Germinal center (tissue), 1 donor: ENCODE measurements at regions not wholly inside any gene's neighbourhood (a gene's known extent, or its start where the extent isn't known, plus 50 kb on each side); places are given as distances from the start of the nearest gene placed in this dataset.

Experiments used
- DNase-seq: peaks from one replicate; pipeline ENCODE4 v3.0.0; 2012; ENCODE audit warnings: mixed read lengths, low spot score

GRCh38 chr1:87510540-87510939 lies 181.9 kb downstream of the LMO4 start:
- DNase-seq = no peak

DNA sequence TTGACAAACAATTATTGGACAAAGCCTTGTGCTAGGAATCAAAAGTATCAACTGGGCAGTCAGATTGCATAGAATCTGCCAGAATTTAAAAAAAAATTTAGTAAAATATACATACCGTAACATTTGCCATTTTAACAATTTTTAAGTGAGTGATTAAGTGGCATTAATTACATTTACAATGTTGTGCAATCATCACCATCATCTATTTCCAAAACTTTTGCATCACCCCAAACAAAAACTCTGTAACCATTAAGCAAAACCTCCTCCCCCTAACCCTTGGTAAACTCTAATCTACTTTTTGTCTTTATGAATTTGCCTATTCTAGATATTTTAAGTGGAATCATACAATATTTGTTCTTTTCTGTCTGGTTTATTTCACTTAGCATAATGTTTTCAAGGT lies 182.8 kb downstream of the LMO4 start:
- no peak for DNase-seq

DNA sequence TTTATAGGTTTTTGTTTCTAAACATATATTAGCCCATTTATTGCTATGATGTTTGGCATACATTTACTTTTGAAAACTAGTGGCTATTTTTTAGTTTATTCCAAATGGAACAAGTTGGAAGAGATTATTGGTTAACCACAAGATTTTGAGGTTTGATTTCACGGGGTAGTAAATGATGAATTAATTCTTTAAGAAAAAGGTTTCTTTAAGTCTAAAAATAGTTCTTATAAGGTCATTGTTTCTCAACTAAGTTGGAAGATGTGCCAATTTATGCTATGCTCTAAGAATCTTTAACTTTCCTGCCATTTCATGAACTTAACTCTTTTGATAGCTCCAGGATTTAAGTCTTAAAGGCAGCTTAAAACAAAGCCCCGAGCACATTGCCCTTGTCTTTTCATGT lies 183.8 kb downstream of the LMO4 start:
- no peak for DNase-seq

DNA sequence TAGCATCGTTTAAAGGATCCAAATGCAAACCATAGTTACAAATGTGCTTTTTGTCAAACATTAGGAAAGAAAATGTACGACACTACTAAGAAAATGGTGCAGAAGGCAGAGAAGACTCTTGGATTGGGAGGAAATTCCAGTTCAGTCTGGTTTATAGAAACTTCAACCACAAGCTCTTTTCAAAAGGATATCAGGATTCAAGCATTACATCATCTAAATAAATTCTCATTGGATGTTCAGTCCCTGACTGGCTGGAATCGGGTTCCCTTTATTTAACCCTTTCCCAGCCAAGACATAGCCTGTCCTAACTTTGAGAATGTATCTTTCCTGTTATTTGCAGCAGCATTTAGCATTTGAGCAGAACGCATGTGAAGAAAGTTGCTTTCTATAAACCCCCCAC lies 184.6 kb downstream of the LMO4 start:
- DNase-seq = no peak

- no peak for DNase-seq
Observed at GRCh38 chr1:87513966-87514660, 185.4 kb downstream of the LMO4 start.

DNA sequence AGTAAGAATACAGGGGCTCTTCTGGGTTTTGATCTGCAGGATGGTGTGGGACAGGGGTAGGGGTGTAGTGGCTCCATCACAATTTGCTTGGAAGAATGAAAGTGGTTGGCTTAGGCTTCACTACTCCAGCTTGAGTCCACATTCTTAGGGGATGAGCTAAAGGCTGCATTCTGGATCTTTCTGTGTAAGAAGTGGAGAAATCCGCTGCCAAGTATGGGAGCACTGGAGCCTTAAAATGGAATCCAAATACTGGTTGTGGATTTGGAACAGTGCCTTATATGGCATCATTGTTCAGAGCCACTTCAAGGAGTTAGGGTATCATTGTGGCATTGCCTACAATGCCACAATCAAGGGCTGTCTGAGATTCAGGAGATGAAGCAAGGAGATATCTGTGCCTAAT lies 187.1 kb downstream of the LMO4 start:
- no peak for DNase-seq

- no peak for DNase-seq
Observed at GRCh38 chr1:87518794-87519193, 190.1 kb downstream of the LMO4 start.

- DNase-seq = no peak
Observed at GRCh38 chr1:87521452-87521851, 192.8 kb downstream of the LMO4 start.

DNA sequence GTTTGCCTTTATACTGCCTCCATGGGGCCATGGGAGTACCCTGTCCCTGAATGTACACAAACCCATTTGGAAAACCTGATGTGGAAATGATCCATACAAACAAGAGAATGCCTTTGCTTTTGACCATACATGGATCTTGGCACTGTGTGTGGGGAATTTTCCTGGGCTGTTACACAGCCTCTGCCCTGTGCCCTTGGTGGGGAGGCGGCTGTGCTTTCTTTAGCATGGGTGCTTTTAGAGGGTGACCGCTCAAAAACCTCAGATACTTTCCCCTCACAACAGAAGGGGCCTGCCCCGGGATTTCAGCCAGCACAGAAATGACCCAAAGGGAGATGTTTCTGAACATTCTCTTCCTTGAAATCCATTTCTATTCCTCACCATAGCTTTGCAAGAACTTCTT lies 194.8 kb downstream of the LMO4 start:
- DNase-seq = no peak

GRCh38 chr1:87524021-87524754 lies 195.5 kb downstream of the LMO4 start:
- no peak for DNase-seq

GRCh38 chr1:87528754-87529517 lies 200.3 kb downstream of the LMO4 start:
- no peak for DNase-seq

DNA sequence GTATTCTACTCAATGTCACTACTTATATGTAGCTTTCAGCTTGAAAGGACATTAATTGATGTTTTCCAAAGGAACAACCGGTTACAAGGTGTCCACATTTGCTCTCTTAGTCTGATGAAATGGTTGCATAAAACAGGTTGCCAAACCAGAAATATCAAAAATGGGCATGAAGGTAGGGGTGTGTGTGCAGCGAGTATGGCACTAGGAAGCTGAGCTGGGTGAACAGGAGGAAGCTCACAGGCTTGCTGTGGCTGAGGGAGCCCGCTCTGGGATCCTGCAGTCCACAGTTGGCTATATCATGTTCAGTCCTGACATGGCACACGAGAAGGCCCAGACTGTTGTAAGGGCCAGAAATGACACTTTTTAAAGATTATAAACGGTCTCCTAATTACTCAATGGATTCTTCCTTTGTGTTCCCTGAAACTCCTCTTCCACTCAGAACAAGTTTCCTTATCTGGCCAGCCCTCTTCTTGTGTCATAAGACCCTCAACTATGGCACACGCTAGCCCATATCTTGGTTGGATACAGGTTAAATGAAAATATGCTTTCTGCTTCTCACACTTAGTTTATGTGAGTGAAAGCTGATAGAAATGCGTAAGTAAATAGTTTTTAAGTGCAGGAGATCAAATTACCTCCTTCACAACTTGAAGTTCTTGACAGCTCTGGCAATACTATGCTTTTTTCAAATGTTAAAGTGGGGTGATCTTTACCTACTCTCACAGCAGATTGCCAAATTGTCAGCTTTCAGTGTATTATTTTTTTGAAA lies 201.5 kb downstream of the LMO4 start:
- no peak for DNase-seq

DNA sequence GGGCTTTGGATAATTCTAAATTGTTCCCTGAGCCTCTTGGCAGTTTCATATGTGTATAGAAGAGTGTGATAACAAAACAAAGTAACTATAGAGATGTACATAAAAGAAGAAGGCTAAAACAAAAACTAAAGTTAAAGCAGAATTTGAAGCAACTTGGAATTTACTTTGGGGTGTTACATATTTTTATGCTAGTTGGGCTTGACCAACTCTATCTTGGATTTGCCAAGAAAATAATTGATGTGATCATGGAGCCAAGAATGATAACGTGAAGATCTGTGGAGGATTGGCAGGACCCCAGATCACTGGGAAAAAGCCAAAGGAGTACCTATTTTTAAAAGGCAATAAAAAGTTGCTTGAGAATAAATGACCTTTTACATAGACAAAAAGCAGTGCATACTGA lies 206.9 kb downstream of the LMO4 start:
- no peak for DNase-seq

- DNase-seq = no peak
Observed at GRCh38 chr1:87539147-87539546, 210.5 kb downstream of the LMO4 start.

DNA sequence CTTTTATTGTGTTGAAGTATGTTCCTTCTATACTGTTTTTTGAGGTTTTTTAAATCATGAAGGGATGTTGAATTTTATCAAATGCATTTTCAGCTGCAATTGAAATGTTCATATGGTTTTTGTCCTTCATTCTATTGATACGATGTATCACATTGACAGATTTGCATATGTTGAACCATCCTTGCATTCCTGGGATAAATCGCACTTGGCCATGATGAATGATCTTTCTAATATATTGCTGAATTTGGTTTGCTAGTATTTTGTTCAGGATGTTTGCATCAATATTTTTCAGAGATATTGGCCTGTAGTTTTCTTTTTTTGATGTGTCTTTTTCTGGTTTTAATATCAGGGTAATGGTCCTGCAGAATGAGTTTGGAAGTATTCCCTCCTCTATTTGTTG lies 214.0 kb downstream of the LMO4 start:
- DNase-seq = no peak

- no peak for DNase-seq
Observed at GRCh38 chr1:87549738-87550137, 221.1 kb downstream of the LMO4 start.

DNA sequence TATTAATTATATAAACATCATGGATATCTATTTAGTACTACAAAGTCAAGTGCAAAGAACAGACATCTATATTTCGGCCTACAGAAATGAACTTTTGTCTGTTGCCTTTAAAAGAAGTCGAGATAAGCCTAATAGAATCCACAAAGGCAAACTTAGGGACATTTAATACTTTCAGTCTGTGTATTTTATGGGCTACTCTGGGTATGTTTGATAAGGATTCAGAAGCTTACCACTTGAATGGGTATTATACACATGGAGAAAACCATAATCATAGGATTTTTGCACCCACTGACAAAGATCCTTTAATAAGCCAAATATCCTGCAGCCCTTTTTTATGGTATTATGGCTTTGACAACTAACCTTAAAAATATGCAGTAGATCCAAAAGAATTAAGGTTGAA lies 224.8 kb downstream of the LMO4 start:
- no peak for DNase-seq

GRCh38 chr1:87555366-87555765 lies 226.7 kb downstream of the LMO4 start:
- DNase-seq = no peak

GRCh38 chr1:87556326-87556725 lies 227.6 kb downstream of the LMO4 start:
- no peak for DNase-seq

DNA sequence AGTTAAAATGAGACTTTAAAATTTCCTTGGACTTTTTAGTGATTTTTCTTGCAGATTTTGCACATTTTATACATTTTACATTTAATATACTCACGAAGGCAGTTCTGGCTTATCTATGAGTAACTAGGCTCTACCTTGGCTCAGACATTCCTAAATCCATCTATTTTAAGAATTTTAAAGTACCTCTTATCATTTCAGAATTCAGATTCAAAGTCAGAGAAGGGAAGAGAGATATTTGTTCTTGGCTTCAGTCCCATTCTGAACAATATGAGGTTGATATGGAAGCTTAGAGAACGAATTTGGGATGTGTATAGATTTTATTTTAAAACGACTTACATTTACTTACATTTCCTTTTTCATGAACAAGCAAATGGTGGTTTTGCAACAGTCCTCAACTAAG lies 230.2 kb downstream of the LMO4 start:
- DNase-seq = no peak

DNA sequence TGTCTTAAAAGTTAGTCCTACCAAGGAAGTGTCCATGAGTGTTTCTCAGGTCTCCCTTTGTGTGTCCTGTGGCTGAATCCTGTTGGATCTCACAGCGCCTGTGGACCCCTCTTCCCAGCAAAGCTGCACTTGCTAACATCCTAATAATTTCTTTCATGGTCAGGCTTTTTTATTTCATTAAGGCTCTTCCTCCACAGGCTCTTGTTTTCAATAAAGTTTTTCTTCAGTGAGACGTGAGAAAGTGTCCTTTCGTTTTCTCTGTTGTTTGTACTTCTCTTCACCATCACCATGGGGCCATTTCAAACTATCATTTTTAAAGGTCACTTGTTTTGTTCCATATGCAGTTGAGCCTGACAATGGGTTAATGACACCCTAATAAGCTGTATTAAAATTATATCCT lies 231.5 kb downstream of the LMO4 start:
- no peak for DNase-seq

DNA sequence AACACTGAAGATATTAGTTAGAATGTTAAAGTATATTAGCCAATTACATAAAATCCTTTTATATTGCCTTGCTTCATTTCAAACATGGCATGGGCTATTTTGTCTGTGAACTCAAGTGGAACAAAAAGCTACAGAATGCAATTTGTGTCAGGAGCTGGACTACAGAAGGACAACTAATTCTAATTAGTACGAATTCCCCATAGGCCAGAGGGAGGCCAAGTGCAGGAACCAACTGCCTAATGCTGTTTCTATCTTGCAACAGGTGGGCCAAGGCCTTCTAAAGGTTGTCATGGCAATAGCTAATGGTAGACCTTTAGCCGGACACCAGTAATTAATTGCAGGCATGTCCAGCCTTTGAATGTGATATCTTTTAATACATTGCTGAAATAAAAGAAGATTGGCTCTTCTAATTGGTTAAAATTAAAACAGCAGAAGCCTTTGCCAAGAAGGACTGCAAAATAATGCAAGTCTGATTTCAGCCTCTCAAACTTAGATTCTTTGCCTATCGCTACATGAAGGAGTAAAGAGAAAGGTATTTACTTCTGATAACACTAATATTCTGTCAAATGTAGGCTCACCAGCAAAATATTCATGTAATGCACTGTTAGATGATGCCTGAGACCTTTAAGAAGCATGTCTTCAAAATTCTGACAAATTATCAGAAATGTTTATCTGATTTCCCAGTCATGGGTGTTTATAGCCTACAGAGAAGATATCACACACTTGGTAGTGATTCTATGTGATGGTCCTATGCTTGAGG lies 232.1 kb downstream of the LMO4 start:
- no peak for DNase-seq
